ENCODE measurements at regions not wholly inside any gene's neighbourhood (a gene's known extent, or its start where the extent isn't known, plus 50 kb on each side); places are given as distances from the start of the nearest gene placed in this dataset.

GRCh38 chr14:21965042-21965441 is 291.4 kb upstream of the OR4E1 start:
- no peak for TF ChIP-seq RFX5 (IDR thresholded peaks at IDR 0.05; ENCODE audit: borderline replicate concordance, low read depth, low read length)
- TF ChIP-seq CTCF (IDR thresholded peaks at IDR 0.05; ENCODE audit: control extremely low read depth in 1 of 3, insufficient read depth in 1 of 3, low read depth in 1 of 3, low read length in 3 of 3), result no peak
- no peak for TF ChIP-seq FOSL1 (IDR thresholded peaks at IDR 0.05; ENCODE audit: insufficient read depth, low read depth, low read length)
- no peak for TF ChIP-seq BCL11A (IDR thresholded peaks at IDR 0.05; ENCODE audit: low read depth in 2 of 2, low read length in 2 of 2)
- no peak for TF ChIP-seq CHD2 (IDR thresholded peaks at IDR 0.05; ENCODE audit: low read length)
- no peak for TF ChIP-seq POLR2AphosphoS5 (IDR thresholded peaks at IDR 0.05; ENCODE audit: low read depth, low read length)
- TF ChIP-seq USF2 (IDR thresholded peaks at IDR 0.05; ENCODE audit: low read length), result no peak
- TF ChIP-seq SAP30 (IDR thresholded peaks at IDR 0.05; ENCODE audit: insufficient read depth, insufficient replicate concordance, low read length), result no peak
